HG02588 (cell line): ENCODE measurements at regions not wholly inside any gene's neighbourhood (a gene's known extent, or its start where the extent isn't known, plus 50 kb on each side); places are given as distances from the start of the nearest gene placed in this dataset.
"Not testable (repeated sequence)": the region's sequence is repeated elsewhere in the genome, so short reads cannot be mapped to it uniquely, and the experiment has no call there.

Experiments used
- ATAC-seq: cut with Tn5 transposase; IDR thresholded peaks from one replicate; pipeline ENCODE4 v1.9.1; 2021; ENCODE audit warnings: mild to moderate bottlenecking, moderate library complexity; ENCODE audit not compliant: unreplicated experiment

DNA sequence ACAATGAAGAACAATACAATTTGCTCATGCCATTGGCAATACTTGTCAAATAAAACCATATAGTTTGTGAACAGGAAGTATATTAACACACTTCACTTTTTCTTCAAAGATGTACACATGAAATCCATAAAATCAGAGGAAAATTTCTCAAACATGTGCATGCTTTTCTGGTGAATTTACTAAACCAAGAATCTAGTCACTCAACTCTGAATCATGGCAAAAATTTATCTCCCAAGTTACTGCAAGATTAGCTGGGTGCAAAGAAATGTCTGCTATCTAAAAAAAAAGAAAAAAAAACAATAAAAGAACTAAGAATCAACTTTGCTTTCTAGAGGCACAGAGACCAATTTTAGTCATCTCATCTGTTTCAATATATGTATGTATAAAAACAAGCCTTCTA lies 419.2 kb downstream of the NR4A2 start:
- no peak for ATAC-seq

- ATAC-seq, result no peak
Observed at GRCh38 chr2:155908567-155908966, 424.0 kb downstream of the NR4A2 start.

GRCh38 chr2:155907211-155907610 lies 425.3 kb downstream of the NR4A2 start:
- ATAC-seq, result no peak

- no peak for ATAC-seq
Observed at GRCh38 chr2:155905657-155906056, 426.9 kb downstream of the NR4A2 start.

GRCh38 chr2:155904720-155905119 lies 427.8 kb downstream of the NR4A2 start:
- no peak for ATAC-seq

DNA sequence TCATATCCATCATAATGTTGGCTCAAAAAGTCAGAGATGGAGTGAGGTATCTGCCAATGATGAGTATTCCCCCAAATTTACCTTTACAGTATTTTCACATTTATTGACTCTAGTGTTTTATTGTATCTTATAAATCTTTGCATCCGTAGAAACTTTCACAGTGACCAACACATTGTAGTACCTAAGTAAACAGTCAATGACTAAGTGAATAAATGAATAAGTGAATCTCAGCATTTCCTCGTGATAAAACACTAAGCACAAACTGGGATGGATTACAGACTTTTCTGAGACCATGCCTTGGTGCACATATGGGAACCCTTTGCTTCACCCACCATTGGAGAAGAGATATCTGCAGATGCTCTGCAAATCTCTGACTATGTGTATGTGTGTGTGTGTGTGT lies 429.9 kb downstream of the NR4A2 start:
- ATAC-seq, result no peak

GRCh38 chr2:155895016-155895415 lies 437.5 kb downstream of the NR4A2 start:
- no peak for ATAC-seq

- ATAC-seq, result not testable (repeated sequence)
Observed at GRCh38 chr2:155880382-155880781, 452.1 kb downstream of the NR4A2 start.

DNA sequence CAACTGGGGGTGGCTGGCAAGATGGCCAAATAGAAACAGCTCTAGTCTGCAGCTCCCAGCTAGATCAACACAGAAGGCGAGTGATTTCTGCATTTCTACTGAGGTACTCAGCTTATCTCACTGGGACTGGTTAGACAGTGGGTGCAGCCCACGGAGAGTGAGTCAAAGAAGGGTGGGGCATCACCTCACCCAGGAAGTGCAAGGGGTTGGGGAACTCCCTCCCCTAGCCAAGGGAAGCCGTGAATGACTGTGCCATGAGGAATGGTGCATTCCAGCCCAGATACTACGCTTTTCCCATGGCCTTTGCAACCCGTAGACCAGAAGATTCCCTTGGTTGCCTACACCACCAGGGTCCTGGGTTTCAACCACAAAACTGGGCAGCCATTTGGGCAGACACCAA lies 452.6 kb downstream of the NR4A2 start:
- ATAC-seq, result not testable (repeated sequence)

- ATAC-seq, result no peak
Observed at GRCh38 chr2:155872396-155872795, 460.1 kb downstream of the NR4A2 start.

- no peak for ATAC-seq
Observed at GRCh38 chr2:155871940-155872339, 460.6 kb downstream of the NR4A2 start.

DNA sequence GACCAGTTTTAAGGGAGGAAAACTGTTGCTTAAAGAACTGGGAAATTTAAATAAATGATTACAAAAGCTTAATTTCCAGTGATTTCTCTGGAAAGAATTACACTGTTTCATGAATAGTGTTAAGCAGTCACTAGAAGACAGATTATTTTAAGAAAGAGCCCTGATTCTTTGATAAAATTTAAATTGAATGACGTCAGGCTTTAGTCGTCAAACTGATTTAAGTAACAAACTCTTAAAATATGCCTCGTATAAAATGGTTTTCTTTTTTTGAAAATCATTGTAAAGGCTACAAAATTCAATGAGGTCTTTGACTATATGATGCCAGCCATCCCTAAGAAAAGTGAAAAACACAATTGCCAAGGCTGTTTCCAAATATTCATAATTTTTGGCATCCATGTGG lies 465.0 kb downstream of the NR4A2 start:
- no peak for ATAC-seq

DNA sequence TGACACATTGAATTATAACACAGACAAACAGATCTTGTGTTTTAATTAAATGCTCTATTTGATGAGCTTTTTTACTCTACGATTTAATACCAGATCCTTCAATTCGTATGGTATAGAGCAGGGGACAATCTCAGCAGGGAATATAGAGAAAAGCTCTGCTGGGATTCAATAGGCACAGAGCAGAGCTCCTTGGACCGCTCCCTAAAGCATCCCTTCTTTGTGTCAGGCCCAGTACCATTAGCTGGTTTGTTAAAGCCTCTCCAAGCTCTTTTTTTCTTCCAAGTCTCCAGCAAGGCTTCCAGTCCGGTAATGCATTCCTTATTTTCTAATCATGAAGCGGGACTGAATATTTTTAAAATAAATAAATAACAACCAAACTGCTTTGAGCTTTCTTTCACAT lies 466.0 kb downstream of the NR4A2 start:
- no peak for ATAC-seq

GRCh38 chr2:155852156-155852555 lies 480.4 kb downstream of the NR4A2 start:
- ATAC-seq, result no peak

DNA sequence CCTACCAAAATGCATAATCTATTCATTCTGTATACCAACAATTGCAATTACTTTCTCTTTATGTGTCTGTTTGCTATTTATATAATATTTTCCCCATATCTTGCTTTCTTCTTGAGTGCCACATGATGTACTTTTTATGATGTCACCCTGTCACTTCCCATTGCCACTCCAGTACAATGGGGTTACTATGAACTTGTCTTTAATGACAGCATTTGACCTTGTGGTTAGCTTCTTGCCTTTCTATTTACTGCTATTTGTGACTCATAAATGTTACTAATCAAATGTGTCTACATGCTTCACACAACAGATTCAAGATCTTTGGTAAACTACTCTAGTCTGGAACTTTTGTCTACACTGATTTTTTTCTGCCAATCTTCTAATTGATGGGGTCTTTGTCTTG lies 486.3 kb downstream of the NR4A2 start:
- ATAC-seq, result no peak

DNA sequence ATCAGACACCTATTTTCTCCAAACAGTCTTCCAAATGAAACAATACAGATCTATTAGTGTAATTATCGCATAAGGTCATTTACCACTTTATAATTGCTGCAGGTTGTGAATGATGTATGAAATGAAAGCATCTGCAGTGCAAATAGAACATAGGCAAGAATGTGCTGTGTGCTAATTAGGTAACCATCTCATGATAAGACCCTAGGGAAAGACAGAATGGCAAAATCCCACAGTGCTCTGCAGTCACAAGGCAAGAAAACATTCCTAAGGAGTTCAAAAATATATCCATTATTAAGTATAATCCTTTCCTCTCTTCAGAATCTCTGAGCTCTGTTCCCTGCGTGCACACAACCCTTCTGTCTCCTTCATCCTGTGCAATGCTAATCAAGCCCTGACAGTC lies 488.1 kb downstream of the NR4A2 start:
- ATAC-seq, result no peak

DNA sequence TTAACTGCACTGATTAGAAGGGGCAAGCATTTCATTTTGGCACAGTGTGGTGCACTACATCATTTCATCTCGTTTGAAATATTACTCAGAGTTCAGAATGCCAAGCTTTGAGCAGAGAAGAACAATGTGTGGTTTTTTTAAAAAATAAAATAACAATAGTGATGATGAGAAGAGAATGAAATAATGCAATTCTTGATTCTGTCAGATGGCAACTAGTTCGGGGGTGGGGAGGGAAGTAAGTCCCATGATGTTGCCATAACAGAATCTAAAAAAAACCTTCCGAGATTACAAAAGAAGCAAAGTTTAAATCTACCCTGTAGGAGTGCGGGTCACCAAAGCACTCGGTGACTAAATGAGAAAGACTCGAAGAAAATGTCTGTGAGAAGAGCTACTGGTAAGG lies 490.4 kb downstream of the NR4A2 start:
- no peak for ATAC-seq

DNA sequence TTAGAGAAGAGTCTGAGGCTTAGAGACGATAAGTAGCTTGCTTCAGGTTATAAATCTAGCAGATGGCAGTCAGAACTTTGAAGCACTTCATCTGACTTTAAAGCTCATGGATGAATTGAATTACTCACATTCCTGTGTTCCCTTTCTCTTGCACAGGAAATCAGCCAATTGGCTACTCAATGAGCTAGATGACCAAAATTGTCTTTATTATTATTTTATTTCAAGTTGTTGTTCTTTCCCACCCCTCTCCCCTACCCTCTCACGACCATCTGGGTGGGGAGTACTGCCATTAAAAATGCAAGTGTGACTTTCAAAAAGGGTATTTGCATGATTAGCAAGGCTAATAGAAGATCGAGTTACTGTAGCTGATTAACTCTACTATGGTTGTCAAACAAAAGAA lies 491.1 kb downstream of the NR4A2 start:
- ATAC-seq, result no peak

DNA sequence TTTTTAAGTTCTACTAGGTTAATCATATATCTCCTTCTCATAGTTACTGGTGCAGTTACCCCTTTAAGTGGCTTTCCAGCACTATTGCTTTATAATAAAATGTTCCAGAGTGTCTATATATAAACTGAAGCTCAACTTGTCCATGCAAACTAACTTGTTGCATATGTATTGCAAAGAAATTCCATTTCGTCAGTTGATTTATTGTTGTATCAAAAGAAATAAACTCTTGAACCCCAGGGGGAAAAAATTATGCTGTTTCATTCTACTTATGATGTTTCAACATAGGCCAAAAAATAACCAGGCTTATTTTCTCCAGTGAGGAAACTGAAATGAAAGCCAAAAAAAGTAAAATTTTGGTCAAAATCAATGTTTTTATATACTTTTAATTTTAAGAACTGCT lies 491.9 kb downstream of the NR4A2 start:
- ATAC-seq, result no peak

- ATAC-seq, result no peak
Observed at GRCh38 chr2:155839991-155840390, 492.5 kb downstream of the NR4A2 start.

- no peak for ATAC-seq
Observed at GRCh38 chr2:155839436-155839835, 493.1 kb downstream of the NR4A2 start.

- no peak for ATAC-seq
Observed at GRCh38 chr2:155836439-155836838, 496.1 kb downstream of the NR4A2 start.

GRCh38 chr2:155830817-155831579 lies 501.5 kb downstream of the NR4A2 start:
- no peak for ATAC-seq
